Hematopoietic multipotent progenitor cell treated with erythropoietin and hydrocortisone succinate and interleukin-3 and kit ligand, for 6 days (in vitro differentiated cells): ENCODE measurements at regions not wholly inside any gene's neighbourhood (a gene's known extent, or its start where the extent isn't known, plus 50 kb on each side); places are given as distances from the start of the nearest gene placed in this dataset.

Experiments used
- DNase-seq: peaks from one replicate; pipeline ENCODE4 v3.0.0-alpha.2; 2015

DNA sequence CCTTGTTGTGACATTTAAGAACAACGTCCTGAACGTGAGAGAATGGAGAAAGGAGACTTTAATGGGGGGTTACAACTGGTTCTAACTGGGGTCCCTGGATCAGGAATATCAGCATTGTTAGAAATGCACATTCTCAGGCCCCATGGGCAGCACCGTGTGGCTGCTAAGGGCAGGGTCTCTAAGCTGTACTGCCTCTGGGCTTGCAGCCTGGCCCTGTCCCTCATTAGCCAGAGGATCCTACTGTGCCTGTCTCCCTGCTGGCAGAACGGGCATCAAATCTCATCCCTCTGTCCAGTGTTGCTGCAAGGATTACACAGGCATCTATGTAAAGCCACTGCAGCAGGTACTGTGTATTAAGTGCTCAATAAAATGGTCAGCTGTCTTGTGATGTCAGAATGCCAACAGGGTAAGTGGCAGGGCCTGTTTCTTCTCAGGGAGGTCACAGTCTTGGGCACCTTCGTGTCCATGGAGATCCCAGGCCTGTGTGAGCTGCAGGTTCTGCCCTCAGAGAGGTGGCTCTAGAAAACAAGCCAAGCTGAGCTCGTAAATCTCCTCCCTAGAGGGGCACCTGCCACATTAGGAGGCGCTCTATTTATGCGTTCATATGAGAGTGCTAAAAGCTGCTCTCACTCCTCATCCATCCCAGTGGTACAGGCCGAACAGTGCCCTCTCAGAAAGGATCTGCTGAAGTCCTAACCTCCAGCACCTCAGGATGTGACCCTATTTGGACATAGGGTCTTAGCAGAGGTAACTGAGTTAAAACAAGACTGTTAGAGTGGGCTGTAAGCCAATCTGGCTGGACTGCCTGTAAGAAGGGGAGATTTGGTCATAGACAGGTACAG is 210.5 kb downstream of the GADD45G start:
- DNase-seq = no peak

DNA sequence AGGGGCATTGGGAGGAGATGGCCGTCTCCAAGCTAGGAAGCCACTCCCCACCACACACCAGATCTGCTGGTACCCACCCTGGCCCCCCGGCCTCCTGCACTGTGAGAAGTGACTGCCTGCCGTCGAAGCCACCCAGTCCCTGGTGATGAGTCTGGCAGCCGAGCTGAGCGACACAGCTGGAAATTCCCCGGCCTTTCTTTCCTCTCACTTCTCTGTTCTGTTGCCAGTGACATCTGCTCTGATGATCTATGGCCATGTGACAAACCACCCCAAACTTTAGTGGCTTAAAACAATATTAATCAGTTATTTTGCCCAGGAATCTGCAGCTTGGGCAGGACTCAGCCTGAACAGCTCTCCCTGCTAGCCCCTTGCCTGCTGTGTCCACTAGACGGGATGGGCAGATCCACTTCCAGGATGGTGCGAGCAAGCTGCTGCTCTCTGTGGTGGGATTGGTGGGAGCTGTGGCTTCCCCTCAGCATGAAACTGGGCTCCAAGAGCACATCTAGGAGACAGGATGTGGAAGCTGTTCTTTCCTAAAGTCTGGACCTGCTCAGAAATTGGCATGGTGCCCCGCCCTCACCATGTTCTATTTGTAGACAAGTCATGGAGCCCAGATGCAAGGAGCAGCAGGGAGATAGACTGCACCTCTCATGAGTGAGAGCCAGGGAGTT is 211.2 kb downstream of the GADD45G start:
- no peak for DNase-seq

DNA sequence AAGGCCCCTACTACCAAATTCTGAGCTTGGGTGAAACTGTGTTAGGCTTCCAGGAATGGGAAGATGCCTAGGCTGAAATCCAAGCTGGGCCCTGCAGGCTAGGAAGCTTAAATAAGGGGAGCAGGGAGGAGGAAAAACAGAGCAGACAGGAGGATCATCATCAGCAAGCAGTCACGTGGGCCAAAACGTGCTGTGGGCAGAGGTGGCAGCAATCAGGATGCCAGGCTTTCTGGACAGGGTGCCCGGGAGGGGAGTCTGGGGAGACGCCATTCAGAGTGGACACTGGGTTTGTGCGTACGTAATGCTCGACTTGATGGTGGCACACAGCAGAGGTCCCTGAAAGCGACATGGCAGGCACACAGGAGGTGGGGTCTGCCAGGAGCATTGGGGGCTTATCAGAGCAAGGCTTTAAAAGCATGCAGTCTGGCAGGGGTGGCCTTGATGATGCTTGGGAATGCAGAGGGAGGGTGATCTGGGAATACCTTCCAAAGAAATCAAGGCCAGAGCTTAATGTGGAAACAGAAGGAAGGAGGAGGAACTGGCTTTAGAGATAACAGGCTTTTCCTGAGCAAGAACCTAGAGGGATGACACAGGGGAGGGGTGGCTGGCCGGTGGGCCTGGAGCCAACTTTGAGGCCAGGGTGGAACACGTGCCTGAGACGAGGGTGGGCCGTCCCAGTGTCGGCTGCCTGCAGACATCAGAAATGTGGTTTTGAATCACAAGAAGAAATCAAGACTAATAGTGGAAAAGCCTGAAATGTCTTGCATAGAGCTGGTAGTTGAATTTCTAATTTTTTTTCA is 212.5 kb downstream of the GADD45G start:
- peak; percentile 7 for DNase-seq

GRCh38 chr9:89820337-89820736 is 215.5 kb downstream of the GADD45G start:
- DNase-seq = no peak

- no peak for DNase-seq
Observed at GRCh38 chr9:89821081-89821480, 216.3 kb downstream of the GADD45G start.

DNA sequence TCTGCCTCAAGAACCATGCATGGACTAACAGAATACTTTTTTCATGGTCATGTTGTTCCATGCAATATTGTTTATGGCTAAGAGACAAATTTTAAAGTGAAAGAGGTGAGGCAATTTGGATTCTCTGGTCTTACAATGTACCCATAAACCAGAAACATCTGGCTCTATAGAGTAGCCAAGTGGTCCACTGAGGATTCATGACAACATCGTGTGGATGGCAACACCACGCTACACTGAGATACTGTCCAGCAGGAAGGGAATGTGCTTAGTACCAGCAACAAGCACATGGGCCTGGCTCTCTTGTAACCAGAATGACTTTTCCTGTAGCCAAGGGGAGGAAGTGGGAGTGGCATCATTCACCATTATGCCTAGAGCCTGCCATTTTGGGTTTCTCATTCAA is 218.2 kb downstream of the GADD45G start:
- no peak for DNase-seq

DNA sequence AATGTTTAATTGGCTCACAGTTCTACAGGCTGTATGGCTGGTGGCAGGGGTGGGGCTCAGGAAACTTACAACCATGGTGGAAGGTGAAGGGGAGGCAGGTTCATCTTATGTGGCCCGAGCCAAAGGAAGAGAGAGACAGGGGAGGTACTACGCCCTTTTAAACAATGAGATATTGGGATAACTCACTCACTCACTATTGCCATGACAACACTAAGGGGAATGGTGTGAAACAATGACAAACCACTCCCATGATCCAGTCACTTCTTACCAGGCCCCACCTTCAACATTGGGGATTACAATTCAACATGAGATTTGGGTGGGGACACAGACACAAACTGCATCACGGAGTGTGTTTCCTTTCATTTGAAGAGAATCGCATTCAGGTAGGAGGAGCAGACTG is 220.9 kb downstream of the GADD45G start:
- DNase-seq = no peak

- no peak for DNase-seq
Observed at GRCh38 chr9:89826186-89826585, 221.4 kb downstream of the GADD45G start.

- no peak for DNase-seq
Observed at GRCh38 chr9:89829346-89829745, 224.5 kb downstream of the GADD45G start.

- no peak for DNase-seq
Observed at GRCh38 chr9:89835666-89836065, 230.9 kb downstream of the GADD45G start.

- no peak for DNase-seq
Observed at GRCh38 chr9:89837162-89837933, 232.5 kb downstream of the GADD45G start.

DNA sequence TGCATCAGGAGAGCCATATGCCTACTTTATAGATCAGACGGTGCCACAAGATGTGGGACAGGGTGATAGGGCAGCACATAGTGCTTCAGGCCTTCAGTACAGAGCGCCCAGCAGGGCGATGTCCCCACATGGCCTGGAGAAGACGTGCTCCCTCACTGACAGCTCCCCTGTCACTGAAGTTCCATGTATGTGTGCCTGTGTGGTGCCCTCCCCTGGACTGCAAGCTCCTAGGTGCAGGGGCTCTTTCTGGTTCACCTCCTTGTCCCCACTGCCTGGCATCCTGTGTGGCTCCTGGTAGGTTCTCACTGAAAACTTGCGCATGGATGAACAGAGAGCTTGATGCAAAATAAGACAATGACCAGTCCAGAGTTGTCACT is 233.1 kb downstream of the GADD45G start:
- DNase-seq = no peak

DNA sequence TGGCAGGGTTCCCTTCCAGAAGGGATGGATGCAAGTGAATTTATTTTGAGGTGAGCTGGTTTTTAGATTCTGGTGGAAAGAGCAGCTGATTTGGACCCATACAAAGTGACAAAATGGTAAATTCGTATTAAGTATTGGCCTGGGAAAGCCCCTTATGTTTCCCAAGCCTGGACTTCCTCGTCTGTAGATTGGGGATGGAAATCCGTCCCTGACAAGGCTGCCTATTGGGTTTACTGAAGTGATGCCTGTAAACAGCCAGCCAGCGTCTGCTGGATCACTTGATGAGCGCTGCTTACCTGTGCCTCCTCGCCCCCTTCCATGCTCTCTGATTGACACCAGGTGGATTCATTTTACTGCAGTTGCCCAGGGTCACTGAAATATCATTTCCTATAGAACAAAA is 233.8 kb downstream of the GADD45G start:
- no peak for DNase-seq

GRCh38 chr9:89839449-89839848 is 234.6 kb downstream of the GADD45G start:
- DNase-seq = no peak

DNA sequence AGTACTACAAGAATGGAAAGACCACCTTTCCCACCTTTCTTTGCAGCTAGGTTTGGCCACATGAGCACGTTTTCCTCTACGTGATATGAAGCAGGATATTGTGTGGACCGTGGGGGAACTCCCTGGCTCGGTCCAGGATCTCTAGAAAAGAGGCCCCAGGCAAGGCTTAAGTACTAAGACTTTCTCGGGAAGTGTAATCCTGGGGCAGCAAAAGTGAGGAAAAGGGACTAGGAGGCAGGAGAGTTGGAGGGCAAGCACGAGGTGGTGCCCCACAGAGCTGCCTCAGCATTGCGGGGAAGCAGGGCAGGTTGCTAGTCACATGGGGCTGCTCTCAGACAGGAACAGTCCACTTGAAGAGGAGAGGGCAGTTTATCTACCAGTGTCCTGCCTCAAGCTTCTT is 235.1 kb downstream of the GADD45G start:
- DNase-seq = no peak

DNA sequence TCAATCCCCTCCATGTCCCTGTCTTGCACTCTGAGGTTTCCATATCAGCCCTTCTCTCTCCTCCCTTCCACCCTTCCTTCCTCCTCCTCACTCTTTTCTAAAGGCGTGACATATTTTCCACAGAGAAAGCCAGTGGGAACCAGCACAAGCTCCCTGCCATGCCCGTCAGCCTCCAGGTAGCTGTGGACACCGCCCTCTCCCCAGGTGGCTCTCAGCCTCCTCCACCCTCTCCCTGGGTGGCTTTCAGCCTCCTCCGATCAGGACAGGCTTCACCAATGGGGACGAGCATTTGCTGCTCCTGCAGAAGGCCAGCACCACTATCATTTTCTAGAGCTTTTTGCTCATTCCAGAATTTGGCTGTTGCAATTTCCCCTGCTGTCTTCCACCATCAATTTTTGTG is 236.6 kb downstream of the GADD45G start:
- DNase-seq = no peak

DNA sequence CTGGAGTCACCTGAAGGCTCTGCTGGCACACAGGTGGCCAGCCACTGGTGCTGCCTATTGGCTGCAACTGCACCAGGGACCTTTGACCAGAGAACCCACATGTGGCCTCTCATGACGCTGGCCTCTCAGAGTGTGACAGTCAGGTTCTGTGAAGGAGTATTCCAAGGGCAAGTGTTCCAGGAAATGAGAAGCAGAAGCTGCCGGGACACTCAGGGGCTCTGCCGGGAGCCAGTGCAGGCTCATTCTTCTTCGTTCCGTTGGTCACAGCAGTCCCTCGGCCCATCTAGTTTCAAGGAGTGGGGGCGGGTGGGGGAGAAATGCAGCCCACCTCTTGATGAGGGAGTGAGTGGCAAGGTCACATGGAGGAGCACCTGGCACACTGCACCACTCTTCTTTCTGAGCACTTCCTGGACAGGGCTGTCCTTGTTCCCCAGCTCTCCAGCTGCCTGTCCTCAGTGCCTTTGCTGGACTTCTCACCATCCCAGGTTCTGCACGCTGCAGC is 237.5 kb downstream of the GADD45G start:
- DNase-seq = no peak

GRCh38 chr9:89843074-89843473 is 238.3 kb downstream of the GADD45G start:
- no peak for DNase-seq

DNA sequence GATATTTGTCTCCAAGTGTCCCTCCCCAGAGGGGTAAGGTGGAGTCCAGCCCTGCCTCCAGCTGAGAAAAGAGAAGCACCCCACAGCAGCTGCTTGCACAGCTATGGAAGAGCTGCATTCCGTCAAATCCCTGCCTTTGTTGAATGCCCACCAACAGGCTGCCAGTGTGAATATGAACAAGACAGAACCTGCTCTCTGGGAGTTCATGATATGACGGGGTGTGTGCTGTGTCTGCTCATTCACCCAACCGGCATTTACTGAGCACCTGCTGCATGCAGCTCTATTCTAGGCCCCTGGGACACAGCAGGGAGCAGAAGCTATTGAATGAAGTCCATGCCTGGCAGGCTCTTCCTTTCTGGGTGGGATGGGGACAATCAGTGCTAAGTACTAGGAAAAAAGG is 238.8 kb downstream of the GADD45G start:
- DNase-seq = no peak

DNA sequence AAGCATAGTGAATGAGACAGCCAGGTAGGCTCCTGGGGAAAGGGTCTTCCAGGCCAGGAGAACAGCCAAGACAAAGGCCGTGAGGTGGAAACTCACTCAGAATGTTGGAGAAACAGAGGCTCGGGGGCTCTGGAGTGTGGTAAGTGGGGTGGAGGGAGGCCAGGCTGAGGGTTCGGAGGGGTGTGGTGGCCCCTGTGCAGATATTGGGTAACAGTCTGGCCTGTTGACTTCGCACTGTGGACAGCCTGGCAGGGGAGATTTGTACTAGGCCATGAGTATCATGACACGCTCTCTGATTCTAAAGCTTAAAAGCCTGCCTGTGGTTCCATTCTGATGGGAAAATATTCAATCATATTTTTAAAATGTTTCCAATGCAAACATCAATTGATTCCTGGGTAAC is 239.3 kb downstream of the GADD45G start:
- DNase-seq = no peak

DNA sequence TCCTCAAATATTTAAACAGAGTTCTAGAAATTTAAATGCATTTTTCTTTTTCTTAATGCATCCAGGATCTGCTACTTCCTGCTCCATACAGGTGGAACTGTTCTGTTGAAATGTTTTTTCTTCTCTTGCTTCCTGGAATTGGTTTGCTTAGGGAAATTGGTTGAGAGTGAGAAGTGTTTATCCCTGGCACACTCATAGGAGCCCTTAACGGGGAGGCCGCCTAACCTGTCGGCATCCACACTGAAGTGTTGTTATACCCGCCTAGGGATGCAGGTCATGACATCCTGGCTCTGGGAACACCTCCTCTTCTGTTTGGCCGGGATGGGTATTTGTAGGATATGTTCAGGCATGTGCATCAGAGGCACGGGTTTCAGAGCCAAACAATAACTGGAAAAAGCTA is 239.7 kb downstream of the GADD45G start:
- no peak for DNase-seq

DNA sequence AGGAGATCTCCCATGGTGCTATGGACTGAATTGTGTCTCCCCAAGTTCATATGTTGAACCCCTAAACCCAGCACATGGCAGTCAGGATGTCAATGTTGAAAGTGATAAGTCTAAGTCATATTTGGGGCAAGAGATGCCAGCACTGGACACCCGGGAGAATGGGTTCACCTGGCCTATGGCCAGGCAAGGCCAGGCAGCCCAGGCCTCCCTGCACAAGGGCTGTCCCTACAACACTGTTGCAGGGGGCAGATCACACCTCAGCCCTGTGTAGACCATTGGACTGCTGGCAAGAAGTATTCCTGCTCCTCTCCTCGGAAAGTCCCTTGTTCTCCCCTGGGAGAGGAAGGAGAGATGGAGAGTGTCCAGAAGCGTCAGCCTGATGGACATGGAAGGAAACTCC is 240.5 kb downstream of the GADD45G start:
- DNase-seq = no peak

DNA sequence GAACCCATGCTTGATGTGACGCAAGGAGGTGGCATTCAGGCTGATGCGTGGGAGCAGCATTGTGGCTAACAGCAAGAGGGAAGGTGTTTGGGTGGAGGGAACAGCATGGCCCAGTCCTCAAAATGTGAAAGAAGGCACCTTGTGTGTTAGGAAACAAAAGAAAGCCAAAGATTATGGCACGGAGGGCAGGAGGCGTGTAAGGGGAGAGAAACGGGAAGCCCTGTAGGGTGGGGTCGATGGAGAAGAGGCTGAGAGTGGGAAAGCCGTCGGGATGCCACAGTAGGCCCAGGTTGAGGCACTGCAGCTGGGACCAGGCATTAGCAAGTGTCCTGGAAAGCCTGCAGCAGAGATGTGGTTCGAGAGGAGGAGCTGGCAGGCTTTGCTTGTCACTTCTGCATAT is 241.1 kb downstream of the GADD45G start:
- no peak for DNase-seq
